Neural progenitor cell (in vitro differentiated cells): ENCODE measurements at regions not wholly inside any gene's neighbourhood (a gene's known extent, or its start where the extent isn't known, plus 50 kb on each side); places are given as distances from the start of the nearest gene placed in this dataset.

Experiments used
- CTCF ChIP-seq: fragments of 200-600 bp; sonication (generic); IDR thresholded peaks from 2 replicates; pipeline ENCODE4 v1.5.1; 2017; ENCODE audit warnings: antibody characterized with exemption, mild to moderate bottlenecking
- EZH2phosphoT487 ChIP-seq: fragments of 200-600 bp; sonication (generic); IDR thresholded peaks from 2 replicates; pipeline ENCODE4 v1.6.1; 2017; ENCODE audit warnings: antibody characterized with exemption

GRCh38 chr2:147355706-147356105 lies 489.1 kb upstream of the ACVR2A start:
- no peak for TF ChIP-seq CTCF
- no peak for TF ChIP-seq EZH2phosphoT487
